ENCODE measurements at regions not wholly inside any gene's neighbourhood (a gene's known extent, or its start where the extent isn't known, plus 50 kb on each side); places are given as distances from the start of the nearest gene placed in this dataset.

DNA sequence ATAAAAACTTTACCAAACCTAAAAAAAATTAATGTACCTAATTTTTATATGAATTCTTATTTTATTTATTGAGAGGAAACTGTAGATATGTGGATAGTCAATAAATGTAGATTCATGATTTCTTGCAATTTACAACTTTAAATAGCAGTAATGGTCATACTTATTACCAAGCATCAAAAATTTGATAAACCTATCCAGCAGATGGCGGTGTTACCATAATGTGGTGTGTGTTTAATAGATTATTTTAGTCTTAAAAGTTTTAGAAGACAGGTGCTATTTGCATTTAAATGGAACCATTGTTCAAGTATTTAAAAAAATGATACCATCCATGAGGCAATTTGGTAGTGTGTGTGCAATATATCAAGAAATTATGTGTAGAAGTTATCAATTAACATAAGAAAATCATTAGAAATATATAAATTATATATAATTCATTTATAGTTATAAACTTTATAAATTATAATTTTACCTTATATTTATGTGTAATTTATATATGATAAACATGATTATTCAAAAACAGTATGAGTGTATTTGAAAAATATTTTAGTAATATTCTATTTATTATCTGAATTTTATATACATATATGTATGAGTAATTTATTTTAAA lies 176.0 kb upstream of the BCHE start:
- peak; percentile 15 for DNase-seq (ENCODE audit: low read depth, low spot score)
- Histone ChIP-seq H3K9me3 (ENCODE audit: control insufficient read depth, insufficient read depth, low read length) (no peaks in the 10 kb centered on the region), H3K27me3 (ENCODE audit: control insufficient read depth, insufficient read depth, low read length) (no peaks in the 10 kb centered on the region), H3K4me3 (ENCODE audit: low read depth, low read length) (no peak overlapping the region), H3K27ac (ENCODE audit: low read depth, low read length) (no peak overlapping the region)
- TF ChIP-seq, protein P1, sequence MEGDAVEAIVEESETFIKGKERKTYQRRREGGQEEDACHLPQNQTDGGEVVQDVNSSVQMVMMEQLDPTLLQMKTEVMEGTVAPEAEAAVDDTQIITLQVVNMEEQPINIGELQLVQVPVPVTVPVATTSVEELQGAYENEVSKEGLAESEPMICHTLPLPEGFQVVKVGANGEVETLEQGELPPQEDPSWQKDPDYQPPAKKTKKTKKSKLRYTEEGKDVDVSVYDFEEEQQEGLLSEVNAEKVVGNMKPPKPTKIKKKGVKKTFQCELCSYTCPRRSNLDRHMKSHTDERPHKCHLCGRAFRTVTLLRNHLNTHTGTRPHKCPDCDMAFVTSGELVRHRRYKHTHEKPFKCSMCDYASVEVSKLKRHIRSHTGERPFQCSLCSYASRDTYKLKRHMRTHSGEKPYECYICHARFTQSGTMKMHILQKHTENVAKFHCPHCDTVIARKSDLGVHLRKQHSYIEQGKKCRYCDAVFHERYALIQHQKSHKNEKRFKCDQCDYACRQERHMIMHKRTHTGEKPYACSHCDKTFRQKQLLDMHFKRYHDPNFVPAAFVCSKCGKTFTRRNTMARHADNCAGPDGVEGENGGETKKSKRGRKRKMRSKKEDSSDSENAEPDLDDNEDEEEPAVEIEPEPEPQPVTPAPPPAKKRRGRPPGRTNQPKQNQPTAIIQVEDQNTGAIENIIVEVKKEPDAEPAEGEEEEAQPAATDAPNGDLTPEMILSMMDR (IDR thresholded peaks at IDR 0.05; ENCODE audit: low read depth, low read length), result peak; percentile 53
- ChIA-PET CTCF (interaction anchor here (5.8 kb wide), 1 partner anchor 1019 kb away, joined by 42 read pairs; no protein-coding TSS in a partner anchor), POLR2A (no interaction called here)

DNA sequence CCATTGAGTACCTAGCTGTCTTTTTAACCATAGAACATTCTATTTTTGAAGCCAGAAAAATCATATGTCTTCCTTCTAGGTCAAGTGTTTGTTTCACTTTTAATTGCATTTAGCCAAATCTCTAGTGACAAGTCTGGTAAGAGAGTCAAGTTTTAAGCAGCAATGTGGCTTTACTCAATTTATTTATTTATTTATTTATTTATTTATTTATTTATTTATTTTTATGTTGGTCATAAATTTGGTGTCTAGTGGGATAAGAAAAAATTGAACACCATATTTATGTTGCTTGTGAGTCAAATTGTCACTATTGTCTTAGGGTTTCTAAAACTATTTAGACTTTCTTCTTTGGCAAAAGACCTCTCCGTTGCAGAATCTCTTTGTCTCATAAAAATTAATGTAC lies 174.5 kb upstream of the BCHE start:
- Histone ChIP-seq H3K9me3 (ENCODE audit: control insufficient read depth, insufficient read depth, low read length) (no peaks in the 10 kb centered on the region), H3K27me3 (ENCODE audit: control insufficient read depth, insufficient read depth, low read length) (no peaks in the 10 kb centered on the region), H3K27ac (ENCODE audit: low read depth, low read length) (no peak overlapping the region), H3K4me3 (ENCODE audit: low read depth, low read length) (no peak overlapping the region)
- POLR2A ChIA-PET, result no interaction called here
- CTCF ChIA-PET, result interaction anchor here (0.6 to 5.8 kb wide), 2 partner anchors 1008 to 1021 kb away, joined by 6 to 42 read pairs; no protein-coding TSS in a partner anchor
- TF ChIP-seq, protein P1 (IDR thresholded peaks at IDR 0.05; ENCODE audit: low read depth, low read length), result no peak
- no peak for DNase-seq (ENCODE audit: low read depth, low spot score)

DNA sequence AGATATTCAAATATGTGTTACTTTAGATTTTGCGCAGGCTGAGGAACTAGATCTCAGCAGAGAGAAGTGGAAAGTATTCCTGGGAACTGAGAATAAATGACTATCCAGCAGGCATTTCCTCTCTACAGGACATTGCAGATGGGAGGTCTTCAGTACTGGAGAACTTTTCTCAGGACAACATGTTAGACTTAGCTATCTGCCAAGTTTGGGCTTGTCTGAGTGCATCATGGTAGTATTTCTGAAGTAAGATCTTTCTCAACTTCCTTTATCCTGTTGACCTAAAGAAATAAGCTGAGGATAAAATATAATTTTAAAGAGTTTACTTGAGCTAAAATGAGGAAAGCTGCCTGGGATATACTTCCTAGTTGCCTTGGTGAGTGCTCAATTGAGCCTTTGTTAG lies 167.9 kb upstream of the BCHE start:
- no peaks in the 10 kb centered on the region for H3K27me3 ChIP-seq (ENCODE audit: control insufficient read depth, insufficient read depth, low read length)
- no peaks in the 10 kb centered on the region for H3K9me3 ChIP-seq (ENCODE audit: control insufficient read depth, insufficient read depth, low read length)
- TF ChIP-seq, protein P1 (IDR thresholded peaks at IDR 0.05; ENCODE audit: low read depth, low read length), result no peak
- DNase-seq (ENCODE audit: low read depth, low spot score), result no peak
- H3K4me3 ChIP-seq (ENCODE audit: low read depth, low read length), result no peak overlapping the region
- no peak overlapping the region for H3K27ac ChIP-seq (ENCODE audit: low read depth, low read length)
- ChIA-PET POLR2A (no interaction called here), CTCF (no interaction called here)

DNA sequence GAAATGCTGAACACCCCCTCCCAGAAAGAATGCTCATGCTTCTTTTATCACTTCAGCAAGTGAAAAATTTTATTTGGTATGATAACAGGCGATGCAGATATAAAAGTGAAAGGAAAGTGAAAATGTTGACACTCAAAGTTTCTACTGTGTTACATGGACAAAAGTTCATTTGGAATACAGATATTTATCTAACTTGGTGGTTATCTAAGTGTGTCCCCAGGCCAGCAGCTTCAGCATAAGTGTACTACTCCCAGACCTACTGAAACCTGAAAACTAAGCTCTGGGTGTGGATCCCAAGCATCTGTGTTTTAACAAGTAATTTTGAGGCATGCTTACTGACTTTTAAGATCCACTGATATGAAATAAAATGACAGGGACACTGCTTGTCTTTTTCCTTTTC lies 157.1 kb upstream of the BCHE start:
- no peaks in the 10 kb centered on the region for H3K27me3 ChIP-seq (ENCODE audit: control insufficient read depth, insufficient read depth, low read length)
- no peak overlapping the region for H3K27ac ChIP-seq (ENCODE audit: low read depth, low read length)
- ChIA-PET POLR2A (no interaction called here), CTCF (interaction anchor here (0.6 kb wide), 1 partner anchor 22 kb away, joined by 3 read pairs; no protein-coding TSS in a partner anchor)
- no peaks in the 10 kb centered on the region for H3K9me3 ChIP-seq (ENCODE audit: control insufficient read depth, insufficient read depth, low read length)
- H3K4me3 ChIP-seq (ENCODE audit: low read depth, low read length), result no peak overlapping the region
- TF ChIP-seq, protein P1 (IDR thresholded peaks at IDR 0.05; ENCODE audit: low read depth, low read length), result no peak
- DNase-seq (ENCODE audit: low read depth, low spot score), result no peak

DNA sequence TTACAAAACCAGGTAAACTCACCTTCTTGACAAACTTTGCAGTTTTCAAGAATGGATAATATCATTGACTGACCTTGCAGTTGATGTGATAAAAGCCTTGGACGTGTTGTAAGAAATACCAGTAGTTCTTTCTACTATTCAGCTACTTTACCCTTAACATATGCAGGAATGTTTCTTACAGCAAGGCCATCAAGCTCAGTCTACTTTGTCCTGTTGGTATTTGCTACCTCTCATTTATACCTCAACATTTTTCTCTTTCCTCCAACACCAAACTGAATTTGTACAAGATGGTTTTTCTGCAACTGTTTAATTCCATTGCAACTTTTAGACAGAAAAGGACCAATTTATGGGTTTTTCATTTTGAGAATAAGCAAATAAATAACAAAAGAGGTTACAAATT lies 147.4 kb upstream of the BCHE start:
- POLR2A ChIA-PET, result no interaction called here
- H3K27ac ChIP-seq (ENCODE audit: low read depth, low read length), result no peak overlapping the region
- DNase-seq (ENCODE audit: low read depth, low spot score), result no peak
- no peaks in the 10 kb centered on the region; the same call in 1 of the 2 replicates for H3K9me3 ChIP-seq (ENCODE audit: control insufficient read depth, insufficient read depth, low read length)
- no peaks in the 10 kb centered on the region for H3K27me3 ChIP-seq (ENCODE audit: control insufficient read depth, insufficient read depth, low read length)
- no peak overlapping the region for H3K4me3 ChIP-seq (ENCODE audit: low read depth, low read length)
- TF ChIP-seq, protein P1 (IDR thresholded peaks at IDR 0.05; ENCODE audit: low read depth, low read length), result no peak
- CTCF ChIA-PET, result no interaction called here

All from AG04450 (cell line).